ENCODE measurements at regions not wholly inside any gene's neighbourhood (a gene's known extent, or its start where the extent isn't known, plus 50 kb on each side); places are given as distances from the start of the nearest gene placed in this dataset.

DNA sequence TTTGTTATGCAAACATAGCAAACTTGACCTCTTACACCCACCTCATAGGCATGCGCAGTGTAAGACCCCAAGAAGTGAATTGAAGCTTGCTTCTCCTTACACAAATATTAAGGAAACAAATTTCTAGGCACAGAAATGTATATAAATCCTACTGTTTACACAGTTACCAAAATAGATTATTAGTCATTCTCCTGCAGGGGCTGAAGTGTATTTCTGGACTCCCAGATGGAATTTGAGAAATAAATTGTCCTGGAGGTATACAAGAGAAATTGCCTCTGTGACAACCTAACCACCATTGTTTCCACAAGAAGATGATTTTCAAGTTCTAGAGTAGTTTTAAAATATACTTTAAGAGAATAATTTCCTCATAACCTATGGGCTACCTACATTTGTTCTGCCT lies 656.0 kb upstream of the MDGA2 start:
- TF ChIP-seq POLR2AphosphoS5 (IDR thresholded peaks at IDR 0.05; ENCODE audit: low read depth, low read length): no peak
- TF ChIP-seq, protein P1, sequence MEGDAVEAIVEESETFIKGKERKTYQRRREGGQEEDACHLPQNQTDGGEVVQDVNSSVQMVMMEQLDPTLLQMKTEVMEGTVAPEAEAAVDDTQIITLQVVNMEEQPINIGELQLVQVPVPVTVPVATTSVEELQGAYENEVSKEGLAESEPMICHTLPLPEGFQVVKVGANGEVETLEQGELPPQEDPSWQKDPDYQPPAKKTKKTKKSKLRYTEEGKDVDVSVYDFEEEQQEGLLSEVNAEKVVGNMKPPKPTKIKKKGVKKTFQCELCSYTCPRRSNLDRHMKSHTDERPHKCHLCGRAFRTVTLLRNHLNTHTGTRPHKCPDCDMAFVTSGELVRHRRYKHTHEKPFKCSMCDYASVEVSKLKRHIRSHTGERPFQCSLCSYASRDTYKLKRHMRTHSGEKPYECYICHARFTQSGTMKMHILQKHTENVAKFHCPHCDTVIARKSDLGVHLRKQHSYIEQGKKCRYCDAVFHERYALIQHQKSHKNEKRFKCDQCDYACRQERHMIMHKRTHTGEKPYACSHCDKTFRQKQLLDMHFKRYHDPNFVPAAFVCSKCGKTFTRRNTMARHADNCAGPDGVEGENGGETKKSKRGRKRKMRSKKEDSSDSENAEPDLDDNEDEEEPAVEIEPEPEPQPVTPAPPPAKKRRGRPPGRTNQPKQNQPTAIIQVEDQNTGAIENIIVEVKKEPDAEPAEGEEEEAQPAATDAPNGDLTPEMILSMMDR (IDR thresholded peaks at IDR 0.05): no peak
- TF ChIP-seq, protein P2, sequence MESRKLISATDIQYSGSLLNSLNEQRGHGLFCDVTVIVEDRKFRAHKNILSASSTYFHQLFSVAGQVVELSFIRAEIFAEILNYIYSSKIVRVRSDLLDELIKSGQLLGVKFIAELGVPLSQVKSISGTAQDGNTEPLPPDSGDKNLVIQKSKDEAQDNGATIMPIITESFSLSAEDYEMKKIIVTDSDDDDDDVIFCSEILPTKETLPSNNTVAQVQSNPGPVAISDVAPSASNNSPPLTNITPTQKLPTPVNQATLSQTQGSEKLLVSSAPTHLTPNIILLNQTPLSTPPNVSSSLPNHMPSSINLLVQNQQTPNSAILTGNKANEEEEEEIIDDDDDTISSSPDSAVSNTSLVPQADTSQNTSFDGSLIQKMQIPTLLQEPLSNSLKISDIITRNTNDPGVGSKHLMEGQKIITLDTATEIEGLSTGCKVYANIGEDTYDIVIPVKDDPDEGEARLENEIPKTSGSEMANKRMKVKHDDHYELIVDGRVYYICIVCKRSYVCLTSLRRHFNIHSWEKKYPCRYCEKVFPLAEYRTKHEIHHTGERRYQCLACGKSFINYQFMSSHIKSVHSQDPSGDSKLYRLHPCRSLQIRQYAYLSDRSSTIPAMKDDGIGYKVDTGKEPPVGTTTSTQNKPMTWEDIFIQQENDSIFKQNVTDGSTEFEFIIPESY (IDR thresholded peaks at IDR 0.05; ENCODE audit: borderline replicate concordance, low read depth): no peak
- TF ChIP-seq RXRA (IDR thresholded peaks at IDR 0.05; ENCODE audit: borderline replicate concordance, low read depth): no peak
- TF ChIP-seq EZH2phosphoT487 (IDR thresholded peaks at IDR 0.05; ENCODE audit: borderline replicate concordance, low read depth): no peak
- TF ChIP-seq RCOR1 (IDR thresholded peaks at IDR 0.05; ENCODE audit: low read length): no peak

All from SK-N-SH (cell line).